PC-3 (cell line): ENCODE measurements at regions not wholly inside any gene's neighbourhood (a gene's known extent, or its start where the extent isn't known, plus 50 kb on each side); places are given as distances from the start of the nearest gene placed in this dataset.

Experiments used
- ATAC-seq: fragments of 200-7000 bp; cut with Tn5 transposase; 2 replicates; pipeline ENCODE4 v1.9.1; 2020; ENCODE audit warnings: mild to moderate bottlenecking, moderate library complexity
- BruUV-seq: library from RNA; stranded (reverse); fragments of 400-500 nt; replicated peaks from 2 replicates; lab custom pipeline; 2021; lab: Mats Ljungman, UMichigan
- CTCF ChIA-PET: fragments of 300-600 bp; sonication (Branson Sonifier 250); formaldehyde crosslinking; loops from one replicate; lab custom pipeline; 2022; ENCODE audit warnings: antibody characterized with exemption; lab: Charles Lee
- POLR2A ChIA-PET: fragments of 300-600 bp; sonication (Branson Sonifier 250); formaldehyde crosslinking; loops from one replicate; lab custom pipeline; 2022; ENCODE audit warnings: antibody characterized with exemption; ENCODE audit not compliant: unreplicated experiment; lab: Charles Lee
- DNase-seq: peaks from one replicate; pipeline ENCODE4 v3.0.0-alpha.2; 2015
- H2AFZ ChIP-seq: fragments of 300-600 bp; sonication (generic); 2 replicates; pipeline ENCODE4 v1.6.0; 2016; ENCODE audit warnings: antibody characterized with exemption, low read length
- H3F3A ChIP-seq: fragments of 300-600 bp; sonication (generic); one replicate; pipeline ENCODE4 v1.6.0; 2017; ENCODE audit warnings: antibody characterized with exemption, low read length, control low read depth, mild to moderate bottlenecking; ENCODE audit not compliant: unreplicated experiment
- H3K27ac ChIP-seq: fragments of 300-600 bp; sonication (generic); 2 replicates; pipeline ENCODE4 v1.5.1; 2016; ENCODE audit warnings: mild to moderate bottlenecking, low read length
- H3K27me3 ChIP-seq: fragments of 300-600 bp; sonication (generic); 2 replicates; pipeline ENCODE4 v1.6.1; 2016; ENCODE audit warnings: low read length, mixed read lengths
- H3K36me3 ChIP-seq: fragments of 300-600 bp; sonication (generic); 2 replicates; pipeline ENCODE4 v1.6.1; 2016; ENCODE audit warnings: low read depth, mixed run types, low read length, mixed read lengths
- H3K4me1 ChIP-seq: fragments of 300-600 bp; sonication (generic); 2 replicates; pipeline ENCODE4 v1.5.1; 2016; ENCODE audit warnings: low read length; ENCODE audit not compliant: insufficient read depth
- H3K4me2 ChIP-seq: fragments of 300-600 bp; sonication (generic); 2 replicates; pipeline ENCODE4 v1.6.0; 2016; ENCODE audit warnings: low read length
- H3K4me3 ChIP-seq: fragments of 300-600 bp; sonication (generic); 2 replicates; pipeline ENCODE4 v1.5.1; 2016; ENCODE audit warnings: mild to moderate bottlenecking, low read length, mixed read lengths
- H3K79me2 ChIP-seq: fragments of 300-600 bp; sonication (generic); 2 replicates; pipeline ENCODE4 v1.6.1; 2017; ENCODE audit warnings: low read length, mixed read lengths
- H3K9ac ChIP-seq: fragments of 300-600 bp; sonication (generic); 2 replicates; pipeline ENCODE4 v1.6.0; 2016; ENCODE audit warnings: mild to moderate bottlenecking, low read length
- H3K9me2 ChIP-seq: fragments of 300-600 bp; sonication (generic); replicated peaks from 2 replicates; pipeline ENCODE4 v1.6.1; 2016; ENCODE audit warnings: mixed run types, low read length, mixed read lengths
- H3K9me3 ChIP-seq: fragments of 300-600 bp; sonication (generic); 2 replicates; pipeline ENCODE4 v1.6.1; 2016; ENCODE audit warnings: low read length, mixed read lengths
- H4K20me1 ChIP-seq: fragments of 300-600 bp; sonication (generic); 2 replicates; pipeline ENCODE4 v1.6.1; 2016; ENCODE audit warnings: low read length, mixed read lengths
- EZH2 ChIP-seq: fragments of 300-600 bp; sonication (generic); IDR thresholded peaks from one replicate; pipeline ENCODE4 v1.6.1; 2017; ENCODE audit warnings: antibody characterized with exemption, mild to moderate bottlenecking, low read length; ENCODE audit not compliant: unreplicated experiment
- EZH2phosphoT487 ChIP-seq: fragments of 300-600 bp; sonication (generic); IDR thresholded peaks from 2 replicates; pipeline ENCODE4 v1.6.1; 2018; ENCODE audit warnings: mild to moderate bottlenecking, antibody characterized with exemption, low read length, borderline replicate concordance
- intact Hi-C: fragments of 100-400 bp; cut with micrococcal nuclease; formaldehyde crosslinking; loops from 2 replicates; pipeline ENCODE4 v1.9.0; 2023
- TF ChIP-seq, protein P1 (sequence below): fragments of 300-600 bp; sonication (generic); conservative IDR thresholded peaks from 2 replicates; pipeline ENCODE4 v1.5.1; 2017; ENCODE audit warnings: antibody characterized with exemption, low read depth, mild to moderate bottlenecking, low read length

DNA sequence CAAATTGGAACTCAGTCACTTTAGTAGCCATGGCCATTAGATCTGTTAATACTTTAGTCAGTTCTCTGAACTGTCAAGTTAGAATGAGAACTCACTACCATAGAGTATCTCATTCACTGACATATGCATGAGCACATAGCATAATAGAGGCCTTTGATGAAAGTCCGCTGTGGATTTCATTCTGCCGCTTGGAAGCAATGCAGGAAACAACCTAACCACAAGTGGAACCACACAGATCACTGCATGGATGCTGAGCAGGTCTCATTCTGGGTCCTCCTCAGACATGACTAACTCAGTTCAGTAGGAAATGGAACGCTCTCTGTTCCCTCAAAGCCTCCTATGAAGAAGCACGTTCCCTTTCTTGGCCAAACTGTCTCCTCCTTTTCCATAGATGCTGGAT is 1624.8 kb upstream of the TENM3 start:
- no peak overlapping the region for H3K4me3 ChIP-seq
- H3K4me2 ChIP-seq = no peak overlapping the region
- no peaks in the 10 kb centered on the region for H3K36me3 ChIP-seq
- H3K27ac ChIP-seq = no peak overlapping the region
- TF ChIP-seq EZH2phosphoT487 (no peak), EZH2 (no peak)
- TF ChIP-seq, protein P1, sequence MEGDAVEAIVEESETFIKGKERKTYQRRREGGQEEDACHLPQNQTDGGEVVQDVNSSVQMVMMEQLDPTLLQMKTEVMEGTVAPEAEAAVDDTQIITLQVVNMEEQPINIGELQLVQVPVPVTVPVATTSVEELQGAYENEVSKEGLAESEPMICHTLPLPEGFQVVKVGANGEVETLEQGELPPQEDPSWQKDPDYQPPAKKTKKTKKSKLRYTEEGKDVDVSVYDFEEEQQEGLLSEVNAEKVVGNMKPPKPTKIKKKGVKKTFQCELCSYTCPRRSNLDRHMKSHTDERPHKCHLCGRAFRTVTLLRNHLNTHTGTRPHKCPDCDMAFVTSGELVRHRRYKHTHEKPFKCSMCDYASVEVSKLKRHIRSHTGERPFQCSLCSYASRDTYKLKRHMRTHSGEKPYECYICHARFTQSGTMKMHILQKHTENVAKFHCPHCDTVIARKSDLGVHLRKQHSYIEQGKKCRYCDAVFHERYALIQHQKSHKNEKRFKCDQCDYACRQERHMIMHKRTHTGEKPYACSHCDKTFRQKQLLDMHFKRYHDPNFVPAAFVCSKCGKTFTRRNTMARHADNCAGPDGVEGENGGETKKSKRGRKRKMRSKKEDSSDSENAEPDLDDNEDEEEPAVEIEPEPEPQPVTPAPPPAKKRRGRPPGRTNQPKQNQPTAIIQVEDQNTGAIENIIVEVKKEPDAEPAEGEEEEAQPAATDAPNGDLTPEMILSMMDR = no peak
- no TSS peak for BruUV-seq
- intact Hi-C loops = no loop called here
- no peaks in the 10 kb centered on the region for H3F3A ChIP-seq
- no peak overlapping the region for H2AFZ ChIP-seq
- no peaks in the 10 kb centered on the region for H3K4me1 ChIP-seq
- H3K9me2 ChIP-seq = no peaks in the 10 kb centered on the region
- H4K20me1 ChIP-seq = no peaks in the 10 kb centered on the region
- no peak overlapping the region for H3K9ac ChIP-seq
- H3K9me3 ChIP-seq = no peaks in the 10 kb centered on the region
- H3K27me3 ChIP-seq = peaks cover 4% of the 10 kb centered on the region; the same call in 1 of the 2 replicates
- ATAC-seq = no peak
- CTCF ChIA-PET = no interaction called here
- POLR2A ChIA-PET = no interaction called here
- no peak for DNase-seq
- no peaks in the 10 kb centered on the region for H3K79me2 ChIP-seq

GRCh38 chr4:180619440-180619839 is 1623.8 kb upstream of the TENM3 start:
- no peaks in the 10 kb centered on the region for H3F3A ChIP-seq
- H3K79me2 ChIP-seq = no peaks in the 10 kb centered on the region
- H3K36me3 ChIP-seq = no peaks in the 10 kb centered on the region
- peaks cover 4% of the 10 kb centered on the region; the same call in 1 of the 2 replicates for H3K27me3 ChIP-seq
- TF ChIP-seq EZH2phosphoT487 (no peak), EZH2 (no peak)
- TF ChIP-seq, protein P1 = no peak
- no peak overlapping the region for H3K4me2 ChIP-seq
- no peak overlapping the region for H3K27ac ChIP-seq
- H2AFZ ChIP-seq = no peak overlapping the region
- H3K4me1 ChIP-seq = no peaks in the 10 kb centered on the region
- no peaks in the 10 kb centered on the region for H3K9me2 ChIP-seq
- H3K9ac ChIP-seq = no peak overlapping the region
- DNase-seq = no peak
- no peaks in the 10 kb centered on the region for H4K20me1 ChIP-seq
- no peak overlapping the region for H3K4me3 ChIP-seq
- ChIA-PET CTCF (no interaction called here), POLR2A (no interaction called here)
- no peak for ATAC-seq
- BruUV-seq = no TSS peak
- intact Hi-C loops = no loop called here
- H3K9me3 ChIP-seq = no peaks in the 10 kb centered on the region

DNA sequence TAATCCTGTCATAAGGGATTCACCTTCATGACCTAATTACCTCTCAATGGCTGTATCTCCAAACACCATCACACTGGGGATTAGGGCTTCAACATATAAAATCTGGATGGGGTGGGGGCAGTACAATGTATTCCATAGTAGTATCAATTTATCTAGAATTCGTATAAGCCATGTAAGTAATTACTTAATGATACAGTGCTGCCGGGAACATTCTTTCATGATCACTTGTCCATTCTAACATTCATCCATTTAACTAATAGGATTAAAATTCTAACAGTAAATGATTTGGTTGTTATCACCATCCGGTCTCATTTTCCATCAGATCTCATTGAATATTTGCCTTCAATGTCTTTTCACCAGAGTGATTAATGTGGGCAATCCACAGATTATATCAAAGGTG is 1620.9 kb upstream of the TENM3 start:
- Histone ChIP-seq H3K9me3 (no peaks in the 10 kb centered on the region), H3K4me2 (no peak overlapping the region), H2AFZ (no peak overlapping the region), H3K4me3 (no peak overlapping the region), H3F3A (no peaks in the 10 kb centered on the region), H3K9me2 (no peaks in the 10 kb centered on the region), H3K27me3 (peaks cover 4% of the 10 kb centered on the region; the same call in 1 of the 2 replicates), H3K36me3 (no peaks in the 10 kb centered on the region), H3K9ac (no peak overlapping the region), H3K27ac (no peak overlapping the region), H3K4me1 (no peaks in the 10 kb centered on the region), H4K20me1 (no peaks in the 10 kb centered on the region), H3K79me2 (no peaks in the 10 kb centered on the region)
- intact Hi-C loops = no loop called here
- ATAC-seq = no peak
- no peak for TF ChIP-seq EZH2phosphoT487
- TF ChIP-seq EZH2 = no peak
- TF ChIP-seq, protein P1 = no peak
- no peak for DNase-seq
- no TSS peak for BruUV-seq
- POLR2A ChIA-PET = no interaction called here
- CTCF ChIA-PET = no interaction called here
